ENCODE measurements at regions not wholly inside any gene's neighbourhood (a gene's known extent, or its start where the extent isn't known, plus 50 kb on each side); places are given as distances from the start of the nearest gene placed in this dataset.

DNA sequence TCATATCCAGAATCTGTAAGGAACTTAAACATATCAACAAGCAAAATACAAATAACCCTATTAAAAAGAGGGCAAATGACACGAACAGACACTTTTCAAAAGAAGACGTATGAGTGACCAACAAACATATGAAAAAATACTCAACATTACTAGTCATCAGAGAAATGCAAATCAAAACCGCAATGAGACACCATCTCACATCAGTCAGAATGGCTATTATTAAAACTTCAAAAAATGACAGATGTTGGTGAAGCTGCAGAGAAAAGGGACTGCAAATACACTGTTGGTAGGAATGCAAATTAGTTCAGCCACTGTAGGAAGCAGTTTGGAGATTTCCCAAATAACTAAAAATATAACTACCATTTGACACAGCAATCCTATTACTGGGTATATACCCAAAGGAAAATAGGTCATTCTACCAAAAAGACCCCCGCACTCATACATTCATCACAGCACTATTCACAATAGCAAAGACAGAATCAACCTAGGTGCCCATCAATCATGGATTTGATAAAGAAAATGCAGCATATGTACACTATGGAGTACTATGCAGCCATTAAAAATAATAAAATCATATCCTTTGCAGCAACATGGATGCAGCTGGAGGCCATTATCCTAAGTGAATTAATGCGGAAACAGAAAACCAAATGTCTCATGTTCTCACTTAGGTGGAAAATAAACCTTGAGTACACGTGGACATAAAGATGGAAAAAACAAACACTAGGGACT, 230.1 kb upstream of the RAB4A start:
- DNase-seq = no peak

DNA sequence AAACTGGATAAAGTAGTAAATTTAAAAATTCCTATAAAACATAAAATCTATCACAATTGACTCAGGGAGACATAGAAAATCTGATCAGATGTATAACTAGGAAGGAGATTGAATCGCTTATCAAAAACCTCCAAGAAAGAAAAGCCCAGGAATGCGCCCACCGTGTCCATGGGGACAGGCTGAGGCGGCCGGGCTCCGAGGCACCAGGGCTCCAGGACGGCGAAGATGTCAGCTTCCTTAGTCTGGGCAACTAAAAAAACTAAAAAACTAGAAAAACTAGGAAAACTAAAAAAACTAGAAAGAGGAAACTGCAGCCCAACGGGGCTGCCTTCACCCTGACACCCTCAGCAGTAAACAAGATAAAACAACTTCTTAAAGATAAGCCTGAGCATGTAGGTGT, 229.0 kb upstream of the RAB4A start:
- no peak for DNase-seq

DNA sequence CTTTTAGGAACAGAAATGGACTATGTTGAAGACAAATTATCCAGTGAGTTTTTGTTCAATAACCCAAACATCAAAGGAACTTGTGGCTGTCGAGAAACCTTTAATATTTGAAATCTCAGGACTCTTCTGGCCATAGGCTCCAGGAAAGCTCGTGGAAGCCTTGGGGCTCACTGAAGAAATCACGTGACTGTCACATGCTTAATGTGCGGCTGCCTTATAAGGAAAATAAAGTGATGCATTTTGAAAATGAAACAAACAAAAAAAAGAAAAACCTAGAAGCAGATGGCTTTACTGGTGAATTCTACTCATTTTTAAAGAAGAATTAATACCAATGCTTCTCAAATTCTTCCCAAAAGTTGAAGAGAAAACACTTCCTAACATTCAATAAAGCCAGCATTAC, 228.4 kb upstream of the RAB4A start:
- DNase-seq = no peak

DNA sequence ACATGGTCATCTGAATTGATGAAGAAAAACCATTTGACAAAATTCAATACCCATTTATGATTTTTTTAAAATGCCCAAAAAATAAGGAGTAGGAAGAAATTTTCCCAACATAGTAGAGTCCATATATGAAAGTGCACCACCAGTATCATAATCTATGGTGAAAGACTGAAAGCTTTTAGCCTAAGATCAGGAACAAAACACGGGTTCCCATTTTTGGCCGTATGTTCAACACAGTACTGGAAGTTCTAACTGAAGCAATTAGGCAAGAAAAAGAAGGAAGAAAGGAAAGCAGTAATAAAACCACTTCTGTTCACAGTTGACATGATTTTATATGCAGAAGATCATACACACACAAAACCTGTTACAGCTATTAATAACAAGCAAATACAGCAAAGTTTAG, 227.8 kb upstream of the RAB4A start:
- DNase-seq = no peak

DNA sequence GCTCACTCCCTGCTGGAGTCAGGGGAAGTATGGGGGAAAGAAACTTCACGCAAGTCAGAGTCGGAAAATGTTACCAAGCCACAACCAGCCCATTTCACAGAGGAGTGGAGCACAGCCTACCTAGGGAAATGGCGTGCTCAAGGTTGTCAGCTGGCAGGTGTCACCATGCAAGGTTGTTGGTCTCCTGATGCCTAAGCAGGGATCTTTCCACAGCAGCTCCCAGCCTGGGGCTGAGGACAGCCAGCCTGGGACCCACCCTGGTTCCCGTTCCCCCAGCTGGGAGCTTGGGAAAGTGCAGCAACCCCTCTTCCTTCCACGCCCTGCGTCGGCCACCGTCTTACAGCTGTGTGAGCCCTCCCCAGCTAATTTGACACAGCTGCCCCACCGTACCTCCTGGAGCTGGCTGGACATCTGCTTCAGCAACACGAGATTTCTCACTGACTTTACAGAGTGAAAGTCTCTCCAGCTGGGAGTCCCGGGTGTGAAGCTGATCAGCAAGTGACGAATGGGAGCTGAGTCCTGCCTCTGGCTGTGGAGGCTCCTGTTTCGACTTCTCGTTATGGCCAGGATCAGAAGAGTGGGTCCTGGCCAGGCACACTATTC, 224.6 kb upstream of the RAB4A start:
- no peak for DNase-seq

DNA sequence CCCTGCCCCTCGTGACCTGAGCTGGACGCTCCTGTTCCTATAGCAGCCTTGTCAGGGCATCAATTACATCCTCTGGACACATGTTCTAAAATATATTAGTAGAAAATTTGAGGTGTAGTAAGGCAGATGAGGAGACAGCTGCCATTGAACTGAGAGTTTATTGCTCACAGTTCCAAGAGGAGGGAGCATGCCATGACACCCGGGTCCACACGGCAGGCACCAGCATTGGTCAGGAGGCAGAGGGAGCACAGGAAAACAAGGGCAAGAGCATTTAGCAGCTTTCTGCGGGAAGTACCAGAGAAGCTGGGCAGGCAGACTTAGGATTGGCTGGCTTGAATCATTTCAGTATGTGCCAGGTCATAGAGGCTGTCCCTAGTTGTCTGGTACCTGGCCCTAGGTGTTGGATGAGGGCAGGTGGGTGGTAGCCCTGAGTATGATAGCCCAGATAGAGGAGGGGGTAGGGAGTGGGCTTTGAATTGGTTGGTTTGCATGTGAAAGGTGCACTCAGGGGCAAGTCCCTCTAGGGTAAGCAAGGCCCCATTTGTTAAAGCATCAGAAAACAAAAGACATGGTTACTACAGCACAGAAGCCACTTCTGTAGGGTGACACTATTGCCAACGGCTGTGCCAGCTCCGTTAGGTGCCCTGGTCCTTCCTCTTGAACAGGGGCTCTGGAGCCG, 223.6 kb upstream of the RAB4A start:
- DNase-seq = no peak

DNA sequence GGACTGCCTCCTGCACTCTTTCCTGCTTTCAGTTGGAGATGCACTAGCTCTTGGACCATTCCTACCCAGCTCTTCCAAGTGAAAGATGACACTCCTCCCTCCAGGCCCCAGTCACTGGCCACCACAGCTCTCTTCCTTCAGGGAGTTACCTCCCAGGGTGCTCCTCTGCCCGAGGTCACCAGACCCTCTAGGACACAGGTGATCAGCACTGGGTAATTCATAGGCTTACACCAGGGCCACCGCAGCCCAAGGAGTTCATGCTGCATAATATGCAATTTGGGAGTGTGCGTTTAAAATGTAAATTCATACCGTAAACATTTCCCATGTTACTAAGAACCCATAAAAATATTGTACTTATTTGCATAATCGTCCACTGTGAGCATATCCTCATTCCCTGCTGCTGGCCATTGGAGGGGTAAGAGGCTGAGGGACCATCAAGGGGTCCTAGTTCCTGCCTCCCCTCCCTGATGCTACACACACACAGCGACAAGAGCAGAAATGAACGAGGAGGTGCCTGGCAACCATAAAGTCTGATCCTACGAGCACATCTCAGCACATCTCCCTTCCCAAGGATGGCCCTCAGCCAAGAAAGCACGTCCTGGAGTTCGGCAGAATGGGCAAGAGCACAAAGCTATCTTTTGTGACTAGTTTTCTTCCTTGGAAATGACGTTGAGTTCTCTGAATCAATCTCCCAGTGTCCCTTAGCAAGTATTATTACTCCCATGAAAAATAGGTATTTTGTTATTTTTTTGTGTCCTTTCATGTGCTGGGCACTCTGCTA, 222.9 kb upstream of the RAB4A start:
- no peak for DNase-seq

DNA sequence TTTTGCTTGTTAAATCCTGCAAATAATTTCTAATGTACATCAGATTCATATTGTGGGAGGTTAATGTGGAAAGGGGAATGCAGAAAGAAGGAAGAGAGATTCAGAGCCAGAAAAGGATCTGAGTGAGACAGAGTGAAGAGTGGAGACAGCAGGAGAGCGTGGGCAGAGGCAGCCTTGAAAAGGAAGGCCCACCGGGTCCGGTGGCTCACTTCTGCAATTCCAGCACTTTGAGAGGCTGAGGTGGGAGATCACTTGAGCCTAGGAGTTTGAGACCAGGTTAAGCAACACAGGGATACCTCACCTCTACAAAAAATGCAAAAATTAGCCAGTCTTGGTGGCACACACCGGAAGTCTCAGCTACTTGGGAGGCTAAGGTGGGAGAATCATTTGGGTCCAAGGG, 222.0 kb upstream of the RAB4A start:
- DNase-seq = no peak

DNA sequence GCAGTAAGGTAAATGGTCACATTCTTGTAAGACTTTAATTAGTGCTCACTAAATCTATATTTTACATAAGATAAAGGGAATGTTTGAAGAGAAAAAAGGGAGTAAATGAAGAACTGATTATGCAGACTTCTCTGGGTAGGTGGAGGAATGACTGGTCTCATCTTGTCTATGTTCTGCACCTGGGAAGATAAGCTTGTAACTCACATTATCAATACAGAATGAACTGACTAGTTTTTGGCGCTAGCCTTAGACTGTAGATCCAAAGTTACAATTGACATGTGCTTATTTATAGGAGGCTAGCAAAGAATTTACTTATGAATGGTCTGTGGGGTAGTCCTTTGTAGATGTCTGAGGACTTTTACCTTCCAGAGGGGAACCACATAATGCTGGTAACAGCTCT, 214.9 kb upstream of the RAB4A start:
- DNase-seq = no peak

DNA sequence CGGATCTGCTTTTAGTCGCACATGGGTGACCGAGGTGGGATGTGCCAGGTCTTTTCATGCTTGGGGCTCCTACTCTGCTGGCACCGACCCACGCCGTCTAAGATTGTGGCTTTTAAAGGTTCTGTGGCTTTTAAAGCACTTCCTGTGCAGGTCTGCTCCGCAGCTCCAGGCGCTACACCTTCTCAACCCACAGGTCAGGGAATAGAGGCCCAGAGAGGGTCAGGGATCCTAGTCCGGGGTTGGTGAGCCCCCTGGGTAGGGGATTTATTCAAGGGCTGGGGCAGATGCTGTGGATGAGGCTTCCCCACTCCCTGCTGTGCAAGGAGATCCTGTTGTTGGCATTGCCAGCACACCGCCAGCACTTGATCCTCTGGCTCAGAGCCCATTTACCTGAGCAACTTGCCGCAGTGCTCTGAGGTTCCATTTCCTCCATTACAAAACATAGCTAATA, 212.8 kb upstream of the RAB4A start:
- peak in 2 of 4 experiments; percentile 12 to 30 for DNase-seq

DNA sequence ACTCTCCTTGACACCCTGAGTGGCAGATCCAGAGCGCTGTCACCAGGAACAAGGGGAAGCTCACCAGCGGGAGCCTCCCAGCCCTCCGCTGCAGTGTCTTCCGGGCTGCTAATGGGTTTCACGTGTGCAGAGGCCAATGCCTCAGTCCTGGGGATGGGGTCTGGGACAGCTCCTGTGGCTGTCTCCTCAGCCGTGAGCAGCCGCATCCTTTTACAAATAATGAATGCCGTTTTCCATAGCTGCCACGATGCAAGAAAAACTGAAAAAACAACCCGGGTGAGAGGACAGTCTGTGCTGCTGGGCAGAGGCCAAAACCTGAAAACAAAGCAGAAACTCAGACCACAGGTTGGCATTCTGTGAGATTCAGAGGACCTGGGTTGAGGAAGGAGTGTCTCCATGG, 212.2 kb upstream of the RAB4A start:
- DNase-seq = no peak

DNA sequence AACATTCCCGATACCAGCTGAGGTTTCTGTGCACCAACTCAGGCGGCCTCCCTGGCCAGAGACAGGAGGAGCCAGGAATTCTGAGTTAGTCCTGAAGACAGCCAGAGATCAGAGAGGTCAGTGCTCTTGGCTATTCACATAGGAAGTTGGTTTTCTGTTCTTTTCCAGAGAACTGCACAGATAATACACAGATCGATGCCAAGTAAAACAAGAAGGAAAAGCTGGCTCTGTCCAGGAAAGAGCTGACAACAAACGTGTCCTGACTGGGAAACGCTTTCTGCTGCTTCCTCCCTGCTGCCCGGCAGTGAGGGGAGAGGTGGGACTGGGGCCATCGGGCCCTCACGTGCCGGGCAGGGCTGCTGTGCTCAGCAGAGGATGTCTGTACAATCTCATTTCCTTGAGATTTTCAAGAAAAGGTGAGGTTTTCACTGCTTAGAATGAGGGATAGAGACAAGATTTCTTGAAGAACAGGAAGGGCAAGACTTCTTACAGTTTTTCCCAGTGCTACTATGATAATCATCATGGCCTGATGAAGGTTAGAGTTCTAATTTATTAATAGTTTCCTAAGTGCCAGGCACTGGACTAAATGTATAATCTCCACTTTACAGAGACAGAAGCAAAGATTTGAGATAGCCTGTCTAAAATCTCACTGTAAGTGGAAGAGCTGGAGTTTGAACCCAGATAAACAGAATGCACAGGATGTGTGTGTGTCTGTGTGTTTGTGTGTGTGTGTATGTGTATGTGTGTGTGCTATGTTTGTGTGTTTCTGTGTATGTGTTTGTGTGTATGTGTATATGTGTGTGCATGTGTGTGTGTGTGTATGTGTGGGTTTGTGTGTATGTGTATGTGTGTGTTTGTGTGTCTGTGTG, 211.0 kb upstream of the RAB4A start:
- DNase-seq = no peak

DNA sequence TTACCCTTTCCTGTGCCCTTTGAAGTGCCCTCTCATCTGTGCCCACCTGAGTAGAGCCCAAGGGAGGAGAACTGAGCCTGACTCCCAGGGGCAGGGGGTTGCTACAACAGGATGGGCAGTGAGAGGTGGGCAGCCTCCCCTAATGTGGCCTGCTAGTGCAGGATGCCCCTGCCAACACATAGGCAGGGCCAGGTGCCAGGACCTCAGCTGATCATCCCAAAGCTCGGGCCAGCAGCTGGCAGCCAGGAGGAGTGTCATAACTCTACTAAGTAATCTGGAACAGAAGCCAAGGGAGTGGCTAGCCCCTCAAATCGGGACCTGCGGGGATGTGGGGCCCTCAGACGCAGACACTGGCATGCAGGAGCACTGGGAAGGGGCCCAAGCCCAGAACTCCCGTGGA, 208.8 kb upstream of the RAB4A start:
- DNase-seq = no peak

DNA sequence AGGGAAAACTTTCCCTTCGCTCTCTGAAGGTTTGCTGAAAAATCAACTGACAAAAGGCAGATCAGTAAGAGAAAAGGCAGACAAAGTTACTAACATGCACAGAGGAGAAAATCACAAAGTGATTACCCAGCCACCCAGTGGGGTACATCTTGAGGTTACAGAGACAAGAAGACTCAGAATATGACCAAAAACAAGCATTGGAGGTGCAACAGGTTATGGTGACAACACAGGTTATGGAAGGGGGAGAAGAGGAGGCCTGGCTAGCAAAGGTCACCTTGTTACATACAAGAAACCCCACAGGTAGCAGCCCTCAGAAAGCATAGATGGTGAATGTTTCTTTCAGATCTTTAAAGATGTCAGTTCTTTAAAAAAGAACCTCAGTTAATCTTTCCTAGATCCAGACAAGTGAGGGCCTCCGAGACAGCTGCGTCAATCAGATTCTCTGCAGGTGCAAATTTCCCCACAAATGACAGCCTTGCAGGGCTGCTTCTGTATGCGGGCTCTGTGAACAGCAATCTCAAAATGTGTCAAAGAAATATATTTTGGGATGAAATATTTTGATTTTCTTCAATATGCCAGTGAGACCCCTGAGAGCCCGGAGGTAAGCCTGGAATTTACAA, 207.6 kb upstream of the RAB4A start:
- DNase-seq = no peak

DNA sequence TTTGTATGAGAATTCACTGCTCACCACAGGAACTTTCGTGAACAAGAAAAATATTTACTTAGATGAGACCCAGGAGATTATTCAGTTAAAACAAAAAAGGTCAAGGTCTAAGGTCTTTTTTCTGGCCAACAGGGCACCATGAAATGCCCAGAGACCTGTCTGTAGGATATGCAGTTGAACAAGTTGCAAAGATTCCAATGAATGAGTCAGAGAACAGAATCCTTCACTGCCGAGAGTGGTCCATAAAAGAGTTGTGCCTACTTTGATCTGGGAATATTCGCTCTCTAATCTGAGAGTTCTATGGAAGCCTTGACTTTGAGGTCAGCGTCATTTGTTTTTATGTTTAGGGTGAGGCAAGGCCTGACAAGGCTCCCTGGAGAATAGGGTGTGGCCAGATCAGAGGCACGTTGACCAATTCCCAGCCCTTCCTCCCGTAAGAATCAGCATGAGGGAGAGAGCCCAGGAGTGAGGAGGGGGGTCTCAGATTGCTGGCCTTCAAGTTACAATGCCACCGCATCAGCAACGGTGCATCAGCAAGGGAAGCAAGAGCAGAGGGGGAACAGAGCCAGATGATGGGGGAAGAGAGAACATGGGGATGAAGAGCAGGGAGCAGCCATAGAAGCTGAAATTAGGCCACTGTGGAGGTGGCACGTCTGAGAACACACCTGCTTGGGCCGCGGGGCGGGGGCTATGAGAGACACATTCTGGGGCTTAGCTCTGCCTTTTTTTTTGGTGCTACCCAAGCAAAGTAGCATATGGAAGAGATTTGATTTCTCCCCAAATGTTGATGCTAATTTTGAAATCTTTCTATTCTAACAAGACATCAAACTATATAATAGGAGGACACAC, 206.4 kb upstream of the RAB4A start:
- no peak for DNase-seq

DNA sequence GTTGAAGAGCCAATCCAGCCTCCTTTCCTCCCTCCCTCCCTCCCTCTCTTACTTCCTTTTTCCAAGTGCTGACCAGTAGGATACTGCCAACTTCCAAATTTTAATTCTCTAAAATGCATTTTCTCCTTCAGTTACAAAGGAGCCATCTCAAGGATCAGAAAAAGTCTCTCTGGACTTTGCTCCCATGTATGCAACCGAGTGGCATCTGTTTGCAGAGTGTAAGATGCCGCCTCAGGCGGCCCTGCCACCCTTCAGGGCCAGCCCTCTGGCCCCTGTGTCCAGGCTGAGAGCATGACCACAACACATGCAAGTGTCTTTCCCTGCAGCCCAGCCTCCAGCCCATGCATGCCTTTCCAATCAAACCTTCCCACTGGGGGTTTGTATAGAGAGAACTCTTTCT, 205.3 kb upstream of the RAB4A start:
- DNase-seq = no peak

DNA sequence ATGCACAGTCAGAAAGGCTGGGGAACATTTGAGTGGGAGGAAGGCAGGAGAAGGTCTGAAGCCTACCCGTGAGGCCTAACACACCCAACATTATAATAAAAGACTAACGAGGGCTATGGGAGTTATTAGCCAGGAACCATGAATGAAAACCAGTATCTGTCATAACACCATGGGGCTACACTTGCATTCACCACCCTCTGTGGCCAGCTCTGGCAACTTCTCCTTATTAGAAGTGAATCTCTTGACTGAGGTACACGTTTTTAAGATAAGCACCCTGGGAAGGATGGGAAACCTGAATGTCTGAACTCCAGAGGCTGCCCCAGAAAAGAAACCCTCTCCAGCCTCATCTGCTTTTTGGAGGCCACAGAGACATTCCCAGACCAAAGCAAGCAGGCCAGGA, 204.3 kb upstream of the RAB4A start:
- DNase-seq = no peak

DNA sequence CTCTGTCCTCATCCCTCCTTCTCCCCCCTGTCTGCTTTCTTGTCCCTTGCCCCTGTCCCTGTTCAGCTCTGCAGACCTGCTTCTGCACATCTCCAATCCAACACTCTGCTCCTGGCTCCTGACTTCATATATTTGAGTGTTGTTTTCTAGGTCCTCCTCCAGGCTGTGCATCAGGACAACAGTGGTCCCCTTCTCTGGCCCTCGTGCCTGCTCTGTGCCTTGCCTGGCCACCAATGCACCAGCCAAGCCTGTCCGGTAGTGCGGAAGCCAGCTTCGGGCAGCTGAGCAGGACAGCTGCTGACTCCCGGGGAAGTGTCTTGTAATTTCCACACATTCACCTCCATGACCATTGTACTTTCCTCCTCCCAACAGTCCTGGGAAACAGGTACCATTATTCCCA, 203.4 kb upstream of the RAB4A start:
- DNase-seq = no peak

DNA sequence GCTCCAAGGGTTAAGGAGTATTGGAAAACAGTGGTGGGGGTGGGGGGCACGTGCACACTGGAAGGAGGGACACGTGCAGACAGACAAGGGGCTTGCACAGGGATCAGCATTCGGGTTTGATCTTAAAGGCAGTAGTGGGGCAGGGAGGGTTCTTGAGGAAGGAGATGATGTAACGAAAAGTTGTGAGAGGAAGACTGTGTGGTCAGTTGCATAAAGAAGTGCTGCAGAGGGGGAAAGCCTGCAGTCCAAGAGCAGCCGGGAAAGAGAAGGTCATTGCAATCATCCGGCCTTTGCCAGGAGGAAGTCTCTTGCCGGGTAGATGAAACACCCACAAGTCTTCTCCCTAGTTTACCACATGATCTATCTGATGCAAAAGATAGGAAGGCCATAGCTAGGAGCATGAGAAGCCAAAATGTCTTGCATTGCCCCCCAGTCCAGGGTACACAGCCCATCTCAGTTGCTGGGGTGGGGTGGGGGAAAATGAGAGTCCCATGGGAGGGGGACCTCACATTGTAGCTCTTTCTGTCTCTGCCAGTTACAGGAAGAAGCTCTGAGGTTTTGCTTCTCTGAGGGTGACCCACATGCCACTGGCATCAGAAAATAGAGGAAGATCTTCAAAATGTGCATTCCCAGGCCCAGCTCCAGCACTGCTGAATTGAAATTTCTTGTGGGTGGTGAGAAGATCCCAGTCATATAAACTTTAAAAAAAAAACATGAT, 202.5 kb upstream of the RAB4A start:
- DNase-seq = no peak

DNA sequence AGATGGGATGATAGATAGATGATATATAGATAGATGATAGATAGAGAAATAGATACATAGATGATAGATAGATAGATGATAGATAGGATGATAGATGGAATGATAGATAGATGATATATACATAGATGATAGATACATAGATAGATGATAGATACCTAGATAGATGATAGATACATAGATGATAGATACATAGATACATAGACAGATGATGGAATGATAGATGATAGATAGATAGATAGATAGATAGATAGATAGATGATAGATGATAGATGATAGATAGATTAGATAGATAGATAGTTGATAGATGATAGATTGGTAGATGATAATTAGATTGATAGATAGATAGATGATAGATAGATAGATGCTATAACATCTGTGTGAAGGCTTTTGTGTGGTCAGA, 201.7 kb upstream of the RAB4A start:
- no peak for DNase-seq
